Calu3 (cell line): ENCODE measurements at regions not wholly inside any gene's neighbourhood (a gene's known extent, or its start where the extent isn't known, plus 50 kb on each side); places are given as distances from the start of the nearest gene placed in this dataset.
"Not testable (repeated sequence)": the region's sequence is repeated elsewhere in the genome, so short reads cannot be mapped to it uniquely, and the experiment has no call there.

Experiments
- BruUV-seq: library from RNA; stranded (reverse); fragments of 400-500 nt; replicated peaks from 2 replicates; lab custom pipeline; 2021; lab: Mats Ljungman, UMichigan
- CTCF ChIA-PET: fragments of 300-600 bp; sonication (Branson Sonifier 250); formaldehyde crosslinking; loops from one replicate; lab custom pipeline; 2022; ENCODE audit warnings: antibody characterized with exemption; lab: Charles Lee
- DNase-seq: peaks from one replicate; pipeline ENCODE4 v3.0.0; 2022
- H3K27ac Mint-ChIP-seq: one replicate; pipeline ENCODE4 v1.8.0; 2022; ENCODE audit warnings: mixed read lengths; ENCODE audit not compliant: unreplicated experiment
- H3K27me3 Mint-ChIP-seq: one replicate; pipeline ENCODE4 v1.8.0; 2022; ENCODE audit warnings: mixed read lengths; ENCODE audit not compliant: unreplicated experiment
- H3K36me3 Mint-ChIP-seq: one replicate; pipeline ENCODE4 v1.8.0; 2022; ENCODE audit warnings: mild to moderate bottlenecking, moderate library complexity, mixed read lengths; ENCODE audit not compliant: insufficient read depth, unreplicated experiment
- H3K4me1 Mint-ChIP-seq: one replicate; pipeline ENCODE4 v1.8.0; 2022; ENCODE audit warnings: mild to moderate bottlenecking, low read depth, mixed read lengths; ENCODE audit not compliant: unreplicated experiment
- H3K4me3 Mint-ChIP-seq: one replicate; pipeline ENCODE4 v1.8.0; 2022; ENCODE audit warnings: mild to moderate bottlenecking, low read depth, moderate library complexity, mixed read lengths; ENCODE audit not compliant: unreplicated experiment
- H3K9me3 Mint-ChIP-seq: one replicate; pipeline ENCODE4 v1.8.0; 2022; ENCODE audit warnings: low read depth, mixed read lengths; ENCODE audit not compliant: unreplicated experiment
- intact Hi-C: fragments of 100-400 bp; cut with micrococcal nuclease; formaldehyde crosslinking; loops from one replicate; pipeline ENCODE4 v1.10.0; 2022; ENCODE audit not compliant: unreplicated experiment
- TF ChIP-seq, protein P1 (sequence below): fragments of 200-600 bp; IDR thresholded peaks from one replicate; pipeline ENCODE4 v1.8.0; 2022; ENCODE audit warnings: antibody characterized with exemption; ENCODE audit not compliant: unreplicated experiment

DNA sequence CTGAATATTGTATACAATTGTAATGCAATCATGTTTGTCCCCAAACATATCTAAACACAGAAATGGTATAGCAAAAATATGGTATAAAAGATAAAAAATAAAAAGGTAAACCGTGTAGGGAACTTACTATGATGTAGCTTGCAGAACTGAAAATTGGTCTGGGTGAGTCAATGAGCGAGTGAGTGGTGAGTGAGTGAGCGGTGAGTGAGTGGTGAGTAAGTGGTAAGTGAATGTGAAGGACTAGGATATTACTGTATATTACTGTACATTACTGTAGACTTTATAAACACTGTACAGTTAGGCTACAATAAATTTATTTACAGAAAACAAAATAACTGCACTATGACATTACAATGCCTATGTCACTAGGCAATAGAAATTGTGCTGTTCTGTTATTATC lies 1163.2 kb upstream of the SORCS1 start:
- Mint-ChIP-seq H3K4me1 (no peaks in the 10 kb centered on the region), H3K27me3 (no peaks in the 10 kb centered on the region), H3K27ac (no peak overlapping the region), H3K9me3 (peaks cover 5% of the 10 kb centered on the region), H3K4me3 (no peak overlapping the region), H3K36me3 (no peaks in the 10 kb centered on the region)
- CTCF ChIA-PET = no interaction called here
- intact Hi-C loops = no loop called here
- no peak for DNase-seq
- BruUV-seq = no TSS peak
- TF ChIP-seq, protein P1, sequence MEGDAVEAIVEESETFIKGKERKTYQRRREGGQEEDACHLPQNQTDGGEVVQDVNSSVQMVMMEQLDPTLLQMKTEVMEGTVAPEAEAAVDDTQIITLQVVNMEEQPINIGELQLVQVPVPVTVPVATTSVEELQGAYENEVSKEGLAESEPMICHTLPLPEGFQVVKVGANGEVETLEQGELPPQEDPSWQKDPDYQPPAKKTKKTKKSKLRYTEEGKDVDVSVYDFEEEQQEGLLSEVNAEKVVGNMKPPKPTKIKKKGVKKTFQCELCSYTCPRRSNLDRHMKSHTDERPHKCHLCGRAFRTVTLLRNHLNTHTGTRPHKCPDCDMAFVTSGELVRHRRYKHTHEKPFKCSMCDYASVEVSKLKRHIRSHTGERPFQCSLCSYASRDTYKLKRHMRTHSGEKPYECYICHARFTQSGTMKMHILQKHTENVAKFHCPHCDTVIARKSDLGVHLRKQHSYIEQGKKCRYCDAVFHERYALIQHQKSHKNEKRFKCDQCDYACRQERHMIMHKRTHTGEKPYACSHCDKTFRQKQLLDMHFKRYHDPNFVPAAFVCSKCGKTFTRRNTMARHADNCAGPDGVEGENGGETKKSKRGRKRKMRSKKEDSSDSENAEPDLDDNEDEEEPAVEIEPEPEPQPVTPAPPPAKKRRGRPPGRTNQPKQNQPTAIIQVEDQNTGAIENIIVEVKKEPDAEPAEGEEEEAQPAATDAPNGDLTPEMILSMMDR = no peak

DNA sequence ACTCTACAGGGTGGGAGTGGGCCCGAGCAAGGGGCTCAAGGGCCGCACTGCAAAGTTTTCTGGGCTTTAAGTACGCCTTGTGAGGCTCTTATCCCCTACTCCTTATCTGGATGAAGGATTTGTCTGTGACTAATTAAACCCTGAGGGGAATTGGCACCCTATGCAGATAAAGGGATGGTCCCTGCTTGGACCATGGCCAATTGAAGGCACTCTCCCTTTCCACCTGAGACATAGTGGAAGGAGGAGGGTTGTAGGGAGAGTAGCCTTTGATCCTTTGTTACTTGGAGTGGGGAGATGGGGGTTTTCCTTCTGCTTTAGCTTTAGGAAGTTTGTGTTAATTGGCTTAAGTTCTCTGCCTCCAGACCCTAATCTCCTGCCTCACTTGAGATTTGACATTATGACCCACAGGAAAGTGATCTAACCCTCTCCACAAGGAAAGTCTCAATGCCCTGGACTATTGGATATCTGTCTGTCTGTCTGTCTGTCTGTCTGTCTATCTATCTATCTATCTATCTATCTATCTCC lies 1158.8 kb upstream of the SORCS1 start:
- Mint-ChIP-seq H3K27me3 (no peaks in the 10 kb centered on the region), H3K27ac (no peak overlapping the region), H3K4me3 (no peak overlapping the region), H3K4me1 (no peaks in the 10 kb centered on the region), H3K9me3 (peaks cover 4% of the 10 kb centered on the region), H3K36me3 (no peaks in the 10 kb centered on the region)
- intact Hi-C loops = no loop called here
- BruUV-seq = no TSS peak
- CTCF ChIA-PET = no interaction called here
- DNase-seq = no peak
- TF ChIP-seq, protein P1 = no peak

- no peaks in the 10 kb centered on the region for H3K4me1 Mint-ChIP-seq
- H3K27me3 Mint-ChIP-seq = no peaks in the 10 kb centered on the region
- BruUV-seq = no TSS peak
- no peak for DNase-seq
- TF ChIP-seq, protein P1 = no peak
- no peak overlapping the region for H3K4me3 Mint-ChIP-seq
- H3K9me3 Mint-ChIP-seq = peaks cover 4% of the 10 kb centered on the region
- CTCF ChIA-PET = no interaction called here
- intact Hi-C loops = no loop called here
- H3K36me3 Mint-ChIP-seq = no peaks in the 10 kb centered on the region
- no peak overlapping the region for H3K27ac Mint-ChIP-seq
These were observed 1155.1 kb upstream of the SORCS1 start for GRCh38 chr10:108319434-108320222.

DNA sequence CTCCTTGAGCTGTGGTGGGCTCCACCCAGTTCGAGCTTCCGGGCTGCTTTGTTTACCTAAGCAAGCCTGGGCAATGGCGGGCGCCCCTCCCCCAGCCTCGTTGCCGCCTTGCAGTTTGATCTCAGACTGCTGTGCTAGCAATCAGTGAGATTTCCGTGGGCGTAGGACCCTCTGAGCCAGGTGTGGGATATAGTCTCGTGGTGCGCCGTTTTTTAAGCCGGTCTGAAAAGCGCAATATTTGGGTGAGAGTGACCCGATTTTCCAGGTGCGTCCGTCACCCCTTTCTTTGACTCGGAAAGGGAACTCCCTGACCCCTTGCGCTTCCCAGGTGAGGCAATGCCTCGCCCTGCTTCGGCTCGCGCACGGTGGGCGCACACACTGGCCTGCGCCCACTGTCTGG lies 1151.1 kb upstream of the SORCS1 start:
- DNase-seq, H3K9me3 Mint-ChIP-seq, BruUV-seq, intact Hi-C loops, H3K4me3 Mint-ChIP-seq, CTCF ChIA-PET, H3K36me3 Mint-ChIP-seq, H3K4me1 Mint-ChIP-seq, H3K27ac Mint-ChIP-seq, H3K27me3 Mint-ChIP-seq: not testable (repeated sequence)

DNA sequence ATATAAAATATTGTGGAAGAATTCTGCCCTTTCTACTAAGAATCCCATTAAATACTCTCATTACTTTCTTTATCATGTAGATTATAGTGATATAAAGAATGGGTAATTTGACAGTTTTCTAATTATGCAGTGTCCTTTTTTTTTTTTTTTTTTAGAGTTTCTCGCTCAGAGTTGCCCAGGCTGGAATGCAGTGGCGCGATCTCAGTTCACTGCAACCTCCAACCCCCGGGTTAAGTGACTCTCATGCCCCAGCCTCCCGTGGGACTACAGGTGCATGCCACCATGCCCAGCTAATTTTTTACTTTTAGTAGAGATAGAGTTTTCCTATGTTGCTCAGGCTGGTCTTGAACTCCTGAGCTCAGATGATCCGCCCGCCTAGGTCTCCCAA lies 1143.4 kb upstream of the SORCS1 start:
- H3K4me1 Mint-ChIP-seq = no peaks in the 10 kb centered on the region
- H3K36me3 Mint-ChIP-seq = no peaks in the 10 kb centered on the region
- no peak overlapping the region for H3K27ac Mint-ChIP-seq
- CTCF ChIA-PET = no interaction called here
- no peak overlapping the region for H3K4me3 Mint-ChIP-seq
- peaks cover 5% of the 10 kb centered on the region for H3K9me3 Mint-ChIP-seq
- BruUV-seq = no TSS peak
- intact Hi-C loops = no loop called here
- no peaks in the 10 kb centered on the region for H3K27me3 Mint-ChIP-seq
- TF ChIP-seq, protein P1 = no peak
- no peak for DNase-seq
